GM15510 (cell line): ENCODE measurements at regions not wholly inside any gene's neighbourhood (a gene's known extent, or its start where the extent isn't known, plus 50 kb on each side); places are given as distances from the start of the nearest gene placed in this dataset.

Source experiments
- POLR2A ChIP-seq: IDR thresholded peaks from 3 replicates; pipeline ENCODE4 v1.6.1; 2011; ENCODE audit warnings: borderline replicate concordance; ENCODE audit not compliant: insufficient read length; ENCODE audit errors: extremely low read depth

- TF ChIP-seq POLR2A = no peak
Observed at GRCh38 chr1:178599745-178600144, 86.8 kb downstream of the TEX35 start.

- no peak for TF ChIP-seq POLR2A
Observed at GRCh38 chr1:178603926-178604325, 91.0 kb downstream of the TEX35 start.

- no peak for TF ChIP-seq POLR2A
Observed at GRCh38 chr1:178606839-178607238, 93.9 kb downstream of the TEX35 start.

GRCh38 chr1:178607718-178608408 is 95.0 kb downstream of the TEX35 start:
- no peak for TF ChIP-seq POLR2A

- TF ChIP-seq POLR2A = no peak
Observed at GRCh38 chr1:178609015-178609414, 96.1 kb downstream of the TEX35 start.

- TF ChIP-seq POLR2A = no peak
Observed at GRCh38 chr1:178612261-178612660, 99.4 kb downstream of the TEX35 start.

GRCh38 chr1:178613271-178613945 is 100.5 kb downstream of the TEX35 start:
- TF ChIP-seq POLR2A = no peak

- TF ChIP-seq POLR2A = no peak
Observed at GRCh38 chr1:178614286-178614685, 101.4 kb downstream of the TEX35 start.

- TF ChIP-seq POLR2A = no peak
Observed at GRCh38 chr1:178619042-178619927, 105.8 kb upstream of the RALGPS2 start.

GRCh38 chr1:178620584-178621475 is 104.2 kb upstream of the RALGPS2 start:
- no peak for TF ChIP-seq POLR2A

GRCh38 chr1:178621822-178622221 is 103.2 kb upstream of the RALGPS2 start:
- TF ChIP-seq POLR2A = no peak

GRCh38 chr1:178625695-178626094 is 99.3 kb upstream of the RALGPS2 start:
- TF ChIP-seq POLR2A = no peak

GRCh38 chr1:178627037-178627436 is 98.0 kb upstream of the RALGPS2 start:
- no peak for TF ChIP-seq POLR2A

- TF ChIP-seq POLR2A = no peak
Observed at GRCh38 chr1:178628637-178629251, 96.3 kb upstream of the RALGPS2 start.
